Heart left ventricle (tissue), 16 donors: ENCODE measurements at regions not wholly inside any gene's neighbourhood (a gene's known extent, or its start where the extent isn't known, plus 50 kb on each side); places are given as distances from the start of the nearest gene placed in this dataset.

Experiments
- ATAC-seq, 4 donors: fragments of 200-7000 bp; cut with Tn5 transposase; one replicate each; pipeline ENCODE4 v1.9.1; 2020 to 2022; ENCODE audit warnings: moderate library complexity in 4 of 4, mild to moderate bottlenecking in 3 of 4, moderate number of reproducible peaks in 1 of 4
- DNase-seq, 5 donors: peaks; one replicate each; pipeline ENCODE4 v3.0.0-alpha.2; 2020
- H3K27ac ChIP-seq, 12 donors: fragments of 200-600 bp; sonication (generic) in 4 of 12; one replicate each; pipeline versions ENCODE4 v1.5.0 to v1.8.0; 2016 to 2022; ENCODE audit warnings: mild to moderate bottlenecking in 2 of 12
- H3K27me3 ChIP-seq, 9 donors: fragments of 200-600 bp; sonication (generic) in 2 of 9; one replicate each; pipeline versions ENCODE4 v1.5.1 to v1.8.0; 2016 to 2022; ENCODE audit warnings: mild to moderate bottlenecking in 3 of 9
- H3K36me3 ChIP-seq, 9 donors: fragments of 200-600 bp; sonication (generic) in 2 of 9; one replicate each; pipeline versions ENCODE4 v1.5.0 to v1.8.0; 2018 to 2022; ENCODE audit warnings: mild to moderate bottlenecking in 2 of 9
- H3K4me1 ChIP-seq, 12 donors: fragments of 200-600 bp; sonication (generic) in 4 of 12; one replicate each; pipeline versions ENCODE4 v1.5.0 to v1.8.0; 2016 to 2022; ENCODE audit warnings: mild to moderate bottlenecking in 3 of 12
- H3K4me3 ChIP-seq, 12 donors: fragments of 200-600 bp; sonication (generic) in 4 of 12; one replicate each; pipeline versions ENCODE4 v1.5.0 to v1.8.0; 2017 to 2022; ENCODE audit warnings: mild to moderate bottlenecking in 9 of 12, moderate library complexity in 4 of 12
- H3K9me3 ChIP-seq, 12 donors: fragments of 200-600 bp; sonication (generic) in 4 of 12; one replicate each; pipeline versions ENCODE4 v1.5.0 to v1.8.0; 2016 to 2022; ENCODE audit warnings: mild to moderate bottlenecking in 1 of 12
- CTCF ChIP-seq, 12 donors: fragments of 200-600 bp; sonication (generic) in 4 of 12; IDR thresholded peaks; one replicate each; pipeline versions ENCODE4 v1.5.0 to v1.8.0; 2018 to 2022; ENCODE audit warnings: antibody characterized with exemption in 12 of 12, mild to moderate bottlenecking in 5 of 12
- POLR2A ChIP-seq, 2 donors: fragments of 450-650 bp; IDR thresholded peaks; one replicate each; pipeline ENCODE4 v1.6.1; 2017; ENCODE audit warnings: antibody characterized with exemption in 2 of 2, mild to moderate bottlenecking in 2 of 2, moderate library complexity in 2 of 2
- WGBS, 4 donors: extraction: QIAGEN DNeasy Blood & Tissue Kit in 2 of 4; methylation state at CpG; one replicate each; pipeline versions ENCODE4 v1.1.5 to v1.1.7; 2013 to 2018; 5-methylcytosine and 5-hydroxymethylcytosine counted together
- intact Hi-C, 10 donors: fragments of 100-400 bp; cut with DNase I; formaldehyde crosslinking; loops; one replicate each; pipeline versions ENCODE4 v1.11.1 to v1.14.2; 2022
- donor health status: ischemic (EF 13 %, LVEDD 7.1; RV severe dilation, severe dysfunction).
- donor health status: healthy with polysubstance abuse.
- donor health status: DM: no; HTN: yes; CAD: no.
- donor health status: DM: no; HTN: no; CAD: no.
- donor health status: ischemic (EF 25% LVEDD 6.9; RV normal size, moderate dysfunction).
- donor health status: ischemic (EF 25% LVEDD 5.7; RV mildly dilated, moderate dysfunction).
- donor health status: healthy.
- donor health status: DM: yes; HTN: yes; CAD: no.
- donor health status: ischemic (EF 35%, LVEDD 5.7; RV mildly dilated, moderate dysfunction).
- donor health status: nonischemic (EF 11% LVEDD 7.7; RV severe dilation, severe dysfunction).
- donor health status: DM: yes; HTN: yes; CAD: no.
- donor health status: PGD.
- donor health status: ischemic (EF 29% LVEDD 5.4; RV normal size, mild dysfunction).
- donor health status: nonischemic (EF 23%, LVEDD 6.1; RV moderate dilation, normal function).

GRCh38 chr9:2337131-2337530, 284.5 kb upstream of the VLDLR start:
- no peak for ATAC-seq
- H3K4me1 ChIP-seq: peaks cover 0 to 31% (median 1%) of the 10 kb centered on the region in 12 donors
- H3K4me3 ChIP-seq: no peak overlapping the region
- no peaks in the 10 kb centered on the region for H3K9me3 ChIP-seq
- TF ChIP-seq CTCF (IDR thresholded peaks at IDR 0.05) (no peak), POLR2A (IDR thresholded peaks at IDR 0.05) (no peak)
- no peak for DNase-seq
- no peaks in the 10 kb centered on the region for H3K27me3 ChIP-seq
- H3K27ac ChIP-seq: no peak overlapping the region
- intact Hi-C loops: loop anchor here in 2 of 10 donors (5.0 to 10.0 kb wide), 2 partner anchors 298 to 390 kb away; no protein-coding TSS in a partner anchor
- H3K36me3 ChIP-seq: no peaks in the 10 kb centered on the region
- 64 to 81% (median 70%) methylated on average over 2 of the region's 2 CpGs for WGBS, 4 donors

- WGBS, 4 donors: 43 to 60% (median 53%) methylated on average over 4 of the region's 4 CpGs
- H3K27me3 ChIP-seq: no peaks in the 10 kb centered on the region
These were observed 284.0 kb upstream of the VLDLR start for GRCh38 chr9:2337627-2338026.

GRCh38 chr9:2338777-2339365, 282.7 kb upstream of the VLDLR start:
- TF ChIP-seq CTCF (IDR thresholded peaks at IDR 0.05) (no peak), POLR2A (IDR thresholded peaks at IDR 0.05) (no peak)
- DNase-seq: no peak
- H3K4me1 ChIP-seq: peaks cover 0 to 31% (median 1%) of the 10 kb centered on the region in 12 donors
- H3K27me3 ChIP-seq: no peaks in the 10 kb centered on the region
- intact Hi-C loops: loop anchor here in 2 of 10 donors (5.0 to 10.0 kb wide), 2 partner anchors 296 to 388 kb away; no protein-coding TSS in a partner anchor
- WGBS, 4 donors: 82 to 90% (median 86%) methylated on average over 4 of the region's 4 CpGs
- no peaks in the 10 kb centered on the region for H3K36me3 ChIP-seq
- no peaks in the 10 kb centered on the region for H3K9me3 ChIP-seq
- ATAC-seq: no peak
- H3K4me3 ChIP-seq: no peak overlapping the region
- no peak overlapping the region for H3K27ac ChIP-seq

More at GRCh38 chr9:2337627-2338026, 284.0 kb upstream of the VLDLR start:
- Histone ChIP-seq H3K9me3 (no peaks in the 10 kb centered on the region), H3K36me3 (no peaks in the 10 kb centered on the region), H3K4me3 (no peak overlapping the region), H3K27ac (peak overlapping the region in 1 of 12 donors; percentile 18), H3K4me1 (peaks cover 0 to 31% (median 1%) of the 10 kb centered on the region in 12 donors)
- ATAC-seq: peak in 3 of 4 donors; percentile 63 to 81 (median 73)
- TF ChIP-seq POLR2A (IDR thresholded peaks at IDR 0.05) (no peak), CTCF (IDR thresholded peaks at IDR 0.05) (no peak)
- DNase-seq: peak in 3 of 5 donors; percentile 27 to 30 (median 29)
- intact Hi-C loops: loop anchor here in 2 of 10 donors (5.0 to 10.0 kb wide), 2 partner anchors 297 to 390 kb away; no protein-coding TSS in a partner anchor

GRCh38 chr9:2339416-2339815, 282.2 kb upstream of the VLDLR start:
- H3K9me3 ChIP-seq: no peaks in the 10 kb centered on the region
- WGBS, 4 donors: 91 to 95% (median 94%) methylated on average over 6 of the region's 6 CpGs
- H3K4me3 ChIP-seq: no peak overlapping the region
- intact Hi-C loops: loop anchor here in 2 of 10 donors (5.0 to 10.0 kb wide), 2 partner anchors 295 to 388 kb away; no protein-coding TSS in a partner anchor
- TF ChIP-seq POLR2A (IDR thresholded peaks at IDR 0.05) (no peak), CTCF (IDR thresholded peaks at IDR 0.05) (no peak)
- H3K27me3 ChIP-seq: no peaks in the 10 kb centered on the region
- H3K27ac ChIP-seq: no peak overlapping the region
- ATAC-seq (no peak), DNase-seq (no peak)
- H3K4me1 ChIP-seq: peaks cover 0 to 31% (median 1%) of the 10 kb centered on the region in 12 donors
- no peaks in the 10 kb centered on the region for H3K36me3 ChIP-seq
